SK-N-SH (cell line): ENCODE measurements at regions not wholly inside any gene's neighbourhood (a gene's known extent, or its start where the extent isn't known, plus 50 kb on each side); places are given as distances from the start of the nearest gene placed in this dataset.

ENCODE experiments used
- CTCF ChIP-seq: fragments of 200-600 bp; sonication (generic); IDR thresholded peaks from 2 replicates; pipeline ENCODE4 v1.6.1; 2017; ENCODE audit warnings: antibody characterized with exemption, mild to moderate bottlenecking, moderate library complexity
- EP300 ChIP-seq, 2 experiments: IDR thresholded peaks; 2 replicates each; pipeline versions ENCODE4 v1.4.0 to v1.6.1; 2012; ENCODE audit warnings: borderline replicate concordance in 1 of 2, low read depth in 1 of 2, low read length in 1 of 2
- EZH2phosphoT487 ChIP-seq: fragments of 200-600 bp; sonication (generic); IDR thresholded peaks from 2 replicates; pipeline ENCODE4 v1.6.1; 2017; ENCODE audit warnings: low read depth, mixed run types, mild to moderate bottlenecking, antibody characterized with exemption, moderate library complexity, borderline replicate concordance
- FOSL2 ChIP-seq: IDR thresholded peaks from 2 replicates; pipeline ENCODE4 v1.4.0; 2012; ENCODE audit warnings: low read depth, mild to moderate bottlenecking, moderate library complexity, borderline replicate concordance
- REST ChIP-seq: IDR thresholded peaks from 2 replicates; pipeline ENCODE4 v1.6.1; 2012; ENCODE audit warnings: mild to moderate bottlenecking, low read depth, low read length, moderate library complexity
- TAF1 ChIP-seq: IDR thresholded peaks from 2 replicates; pipeline ENCODE4 v1.6.1; 2012; ENCODE audit warnings: low read depth, mild to moderate bottlenecking, low read length, moderate library complexity, borderline replicate concordance
- TEAD4 ChIP-seq: IDR thresholded peaks from 2 replicates; pipeline ENCODE4 v1.4.0; 2012; ENCODE audit warnings: mild to moderate bottlenecking, borderline replicate concordance; ENCODE audit not compliant: insufficient read depth

DNA sequence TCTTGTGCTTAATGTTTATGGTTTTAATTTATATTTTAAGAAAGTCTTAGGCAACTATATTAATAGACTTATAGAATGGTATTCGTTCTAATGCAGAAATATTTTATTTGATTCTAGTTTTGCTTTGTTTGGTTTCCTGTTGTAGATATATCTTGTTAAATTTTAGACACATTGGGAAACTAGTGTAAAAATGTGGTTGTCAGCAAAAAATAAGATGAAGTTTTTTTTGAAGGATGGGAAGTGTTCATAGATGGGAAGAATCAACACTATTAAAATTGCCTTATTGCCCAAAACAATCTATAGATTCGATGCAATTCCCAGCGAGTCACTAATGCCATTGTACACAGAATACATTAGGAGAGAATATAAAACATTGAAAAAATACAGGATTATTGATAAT lies 278.9 kb downstream of the ZWINT start:
- no peak for TF ChIP-seq TEAD4
- no peak for TF ChIP-seq EZH2phosphoT487
- no peak for TF ChIP-seq TAF1
- no peak for TF ChIP-seq CTCF
- no peak for TF ChIP-seq FOSL2
- TF ChIP-seq EP300 (IDR thresholded peaks at IDR 0.05; ENCODE audit: borderline replicate concordance in 1 of 2, low read depth in 1 of 2, low read length in 1 of 2) = no peak
- no peak for TF ChIP-seq REST
